Osteoblast (primary cell): ENCODE measurements at regions not wholly inside any gene's neighbourhood (a gene's known extent, or its start where the extent isn't known, plus 50 kb on each side); places are given as distances from the start of the nearest gene placed in this dataset.

Experiments
- DNase-seq: peaks from one replicate; pipeline ENCODE4 v3.0.0; 2011; ENCODE audit warnings: low spot score, mixed read lengths; ENCODE audit not compliant: insufficient read length; ENCODE audit errors: missing footprints
- H2AFZ ChIP-seq: 2 replicates; pipeline ENCODE4 v1.6.0; 2011; ENCODE audit warnings: mild to moderate bottlenecking, low read length
- H3K27ac ChIP-seq: 2 replicates; pipeline ENCODE4 v1.5.1; 2011; ENCODE audit warnings: mild to moderate bottlenecking, low read depth, low read length, moderate library complexity
- H3K27me3 ChIP-seq: 2 replicates; pipeline ENCODE4 v1.6.0; 2012; ENCODE audit warnings: mild to moderate bottlenecking, control low read depth, inconsistent platforms, low read length, moderate library complexity; ENCODE audit not compliant: insufficient read depth
- H3K36me3 ChIP-seq: 2 replicates; pipeline ENCODE4 v1.5.1; 2011; ENCODE audit warnings: mild to moderate bottlenecking, low read length, control low read depth, moderate library complexity; ENCODE audit not compliant: insufficient read depth
- H3K4me1 ChIP-seq: 2 replicates; pipeline ENCODE4 v1.5.1; 2011; ENCODE audit warnings: mild to moderate bottlenecking, low read length, control low read depth, moderate library complexity; ENCODE audit not compliant: insufficient read depth
- H3K4me2 ChIP-seq: 2 replicates; pipeline ENCODE4 v1.6.0; 2011; ENCODE audit warnings: mild to moderate bottlenecking, low read length; ENCODE audit not compliant: insufficient read depth
- H3K4me3 ChIP-seq: fragments of 200-600 bp; sonication (generic); 3 replicates; pipeline ENCODE4 v1.5.1; 2012; ENCODE audit warnings: mild to moderate bottlenecking, low read length, inconsistent platforms; ENCODE audit not compliant: insufficient read depth
- H3K79me2 ChIP-seq: 2 replicates; pipeline ENCODE4 v1.6.0; 2012; ENCODE audit warnings: mild to moderate bottlenecking, low read length, control low read depth, inconsistent platforms; ENCODE audit not compliant: insufficient read depth
- H3K9me3 ChIP-seq: 2 replicates; pipeline ENCODE4 v1.5.1; 2011; ENCODE audit warnings: low read depth, low read length, control low read depth
- H4K20me1 ChIP-seq: 2 replicates; pipeline ENCODE4 v1.6.0; 2012; ENCODE audit warnings: mild to moderate bottlenecking, low read length, control low read depth; ENCODE audit not compliant: insufficient read depth
- CTCF ChIP-seq: IDR thresholded peaks from 2 replicates; pipeline ENCODE4 v1.5.1; 2011; ENCODE audit warnings: mild to moderate bottlenecking, low read depth, low read length, moderate library complexity; ENCODE audit errors: extremely low read depth

- no peak for DNase-seq
- no peaks in the 10 kb centered on the region for H4K20me1 ChIP-seq
- no peaks in the 10 kb centered on the region for H3K36me3 ChIP-seq
- peaks cover 21% of the 10 kb centered on the region for H3K4me1 ChIP-seq
- no peaks in the 10 kb centered on the region for H3K27me3 ChIP-seq
- peak overlapping the region; percentile 80 for H2AFZ ChIP-seq
- peak overlapping the region; percentile 59 for H3K4me2 ChIP-seq
- peak overlapping the region; percentile 11 for H3K4me3 ChIP-seq
- peak overlapping the region; percentile 72 for H3K27ac ChIP-seq
- TF ChIP-seq CTCF: no peak
- no peaks in the 10 kb centered on the region for H3K9me3 ChIP-seq
- no peaks in the 10 kb centered on the region for H3K79me2 ChIP-seq
These were observed 113.9 kb downstream of the EDN1 start for GRCh38 chr6:12403947-12404647.

DNA sequence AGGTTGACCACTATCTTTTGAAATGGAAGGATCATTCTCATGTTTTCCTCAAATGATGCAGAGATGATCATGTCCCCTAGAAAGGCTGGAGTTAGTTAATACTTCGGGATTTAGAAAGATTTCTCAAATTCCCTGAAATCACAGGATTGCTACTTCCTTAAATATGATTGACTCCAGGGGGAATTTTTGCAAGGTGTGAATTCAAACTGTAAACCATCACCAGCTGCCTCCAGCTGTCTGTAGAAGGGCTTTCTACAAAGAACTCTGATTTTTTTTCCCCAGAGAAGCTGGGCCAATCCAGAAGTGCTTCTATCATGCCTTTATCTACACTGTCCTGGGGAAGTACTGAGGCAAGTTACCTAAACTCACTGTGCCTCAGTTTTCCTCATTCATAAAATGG is 114.5 kb downstream of the EDN1 start:
- Histone ChIP-seq H3K4me3 (no peak overlapping the region), H3K27me3 (no peaks in the 10 kb centered on the region), H3K9me3 (no peaks in the 10 kb centered on the region), H4K20me1 (no peaks in the 10 kb centered on the region), H2AFZ (peak overlapping the region; percentile 80), H3K27ac (no peak overlapping the region), H3K36me3 (no peaks in the 10 kb centered on the region), H3K4me2 (no peak overlapping the region), H3K79me2 (no peaks in the 10 kb centered on the region), H3K4me1 (peaks cover 21% of the 10 kb centered on the region)
- no peak for TF ChIP-seq CTCF
- no peak for DNase-seq

- H3K27me3 ChIP-seq: no peaks in the 10 kb centered on the region
- no peaks in the 10 kb centered on the region for H3K9me3 ChIP-seq
- no peaks in the 10 kb centered on the region for H3K36me3 ChIP-seq
- H3K79me2 ChIP-seq: no peaks in the 10 kb centered on the region
- H2AFZ ChIP-seq: no peak overlapping the region
- H3K4me2 ChIP-seq: no peak overlapping the region
- H3K27ac ChIP-seq: no peak overlapping the region
- no peak for DNase-seq
- H3K4me1 ChIP-seq: peaks cover 10% of the 10 kb centered on the region
- H4K20me1 ChIP-seq: no peaks in the 10 kb centered on the region
- H3K4me3 ChIP-seq: no peak overlapping the region
- TF ChIP-seq CTCF: no peak
These were observed 118.6 kb downstream of the EDN1 start for GRCh38 chr6:12408752-12409151.

DNA sequence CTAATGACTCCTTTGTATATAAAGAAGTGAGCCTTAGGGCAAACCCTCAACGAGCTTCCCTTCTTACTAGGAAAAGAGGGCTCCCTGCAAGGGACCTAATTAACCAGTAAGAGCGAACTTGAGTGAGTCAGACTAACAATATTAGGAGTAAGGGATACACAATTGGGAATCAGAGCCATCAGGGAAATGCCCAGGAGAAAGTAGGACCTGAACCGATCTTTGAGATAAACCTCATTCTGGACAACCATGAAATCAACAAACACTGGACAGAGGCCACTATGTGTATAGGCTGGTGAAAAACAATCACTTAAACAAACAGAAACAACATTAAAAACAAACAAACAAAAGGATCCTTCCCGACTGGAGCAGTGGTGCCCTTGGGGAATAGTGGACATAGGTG is 120.8 kb downstream of the EDN1 start:
- TF ChIP-seq CTCF: no peak
- Histone ChIP-seq H3K79me2 (no peaks in the 10 kb centered on the region), H2AFZ (no peak overlapping the region), H3K27me3 (no peaks in the 10 kb centered on the region), H3K4me2 (no peak overlapping the region), H3K9me3 (no peaks in the 10 kb centered on the region), H3K27ac (no peak overlapping the region), H4K20me1 (no peaks in the 10 kb centered on the region), H3K36me3 (no peaks in the 10 kb centered on the region), H3K4me1 (peaks cover 4% of the 10 kb centered on the region), H3K4me3 (no peak overlapping the region)
- no peak for DNase-seq
